ENCODE measurements at regions not wholly inside any gene's neighbourhood (a gene's known extent, or its start where the extent isn't known, plus 50 kb on each side); places are given as distances from the start of the nearest gene placed in this dataset.

GRCh38 chr13:22286338-22286737, 615.5 kb downstream of the FGF9 start:
- DNase-seq, result no peak

- no peak for DNase-seq
Observed at GRCh38 chr13:22287343-22287920, 616.6 kb downstream of the FGF9 start.

GRCh38 chr13:22288496-22288895, 617.6 kb downstream of the FGF9 start:
- no peak for DNase-seq

GRCh38 chr13:22289711-22290110, 618.8 kb downstream of the FGF9 start:
- DNase-seq, result no peak

- DNase-seq, result no peak
Observed at GRCh38 chr13:22298530-22298929, 627.7 kb downstream of the FGF9 start.

- no peak for DNase-seq
Observed at GRCh38 chr13:22311734-22312404, 641.0 kb downstream of the FGF9 start.

- DNase-seq, result no peak
Observed at GRCh38 chr13:22312405-22312803, 641.5 kb downstream of the FGF9 start.

- DNase-seq, result peak in 10 of 56 donors; percentile 1 to 34 (median 12)
Observed at GRCh38 chr13:22316494-22317025, 645.7 kb downstream of the FGF9 start.

- DNase-seq, result no peak
Observed at GRCh38 chr13:22320991-22321390, 650.1 kb downstream of the FGF9 start.

GRCh38 chr13:22325761-22326160, 654.9 kb downstream of the FGF9 start:
- DNase-seq, result no peak

- no peak for DNase-seq
Observed at GRCh38 chr13:22332416-22332815, 661.5 kb downstream of the FGF9 start.

GRCh38 chr13:22336460-22336859, 665.6 kb downstream of the FGF9 start:
- DNase-seq, result no peak

- DNase-seq, result peak in 7 of 56 donors; percentile 2 to 28 (median 5)
Observed at GRCh38 chr13:22357132-22357531, 686.3 kb downstream of the FGF9 start.

GRCh38 chr13:22369090-22369489, 698.2 kb downstream of the FGF9 start:
- no peak for DNase-seq

GRCh38 chr13:22369840-22370239, 699.0 kb downstream of the FGF9 start:
- DNase-seq, result no peak

GRCh38 chr13:22372261-22372660, 701.4 kb downstream of the FGF9 start:
- no peak for DNase-seq

- DNase-seq, result no peak
Observed at GRCh38 chr13:22375151-22375550, 704.3 kb downstream of the FGF9 start.

- DNase-seq, result no peak
Observed at GRCh38 chr13:22387899-22388298, 717.0 kb downstream of the FGF9 start.

GRCh38 chr13:22399801-22400420, 729.0 kb downstream of the FGF9 start:
- no peak for DNase-seq

- DNase-seq, result no peak
Observed at GRCh38 chr13:22402682-22403081, 731.8 kb downstream of the FGF9 start.

- no peak for DNase-seq
Observed at GRCh38 chr13:22403144-22403543, 732.3 kb downstream of the FGF9 start.

- DNase-seq, result no peak
Observed at GRCh38 chr13:22405891-22406290, 735.0 kb downstream of the FGF9 start.

- no peak for DNase-seq
Observed at GRCh38 chr13:22412452-22412851, 741.6 kb downstream of the FGF9 start.

All from nucleus accumbens (tissue), 56 donors.